ENCODE measurements at regions not wholly inside any gene's neighbourhood (a gene's known extent, or its start where the extent isn't known, plus 50 kb on each side); places are given as distances from the start of the nearest gene placed in this dataset.
"Not testable (repeated sequence)": the region's sequence is repeated elsewhere in the genome, so short reads cannot be mapped to it uniquely, and the experiment has no call there.

- Histone ChIP-seq H3K9ac (ENCODE audit: insufficient read depth, low read length) (no peak overlapping the region), H4K20me1 (ENCODE audit: control insufficient read depth, extremely low read depth, insufficient read depth, low read length) (no peaks in the 10 kb centered on the region), H3K4me3 (replicated peaks in 1 of 4; ENCODE audit: control extremely low read depth in 1 of 4, insufficient read depth in 1 of 4, low read depth in 3 of 4, low read length in 4 of 4) (no peak overlapping the region), H3K79me2 (ENCODE audit: control insufficient read depth, insufficient read depth, low read length) (no peaks in the 10 kb centered on the region), H3K4me2 (ENCODE audit: extremely low read depth, insufficient read depth, low read length) (no peak overlapping the region), H3K27ac (ENCODE audit: insufficient read depth, low read length) (no peak overlapping the region), H3K36me3 (ENCODE audit: control insufficient read depth, insufficient read depth, low read length) (no peaks in the 10 kb centered on the region), H3K9me3 (ENCODE audit: control insufficient read depth, insufficient read depth, low read depth, low read length) (no peaks in the 10 kb centered on the region), H3K27me3 (ENCODE audit: control insufficient read depth, insufficient read depth, low read length) (no peaks in the 10 kb centered on the region), H3K4me1 (ENCODE audit: control insufficient read depth, extremely low read depth, insufficient read depth, low read length) (no peaks in the 10 kb centered on the region), H2AFZ (ENCODE audit: low read length) (no peak overlapping the region)
- DNase-seq (ENCODE audit: low read depth in 2 of 2): no peak
- no peak for TF ChIP-seq EZH2 (IDR thresholded peaks at IDR 0.05; ENCODE audit: low read length, missing control alignments)
- no peak for TF ChIP-seq CTCF (conservative IDR thresholded peaks at IDR 0.05 in 1 of 2, IDR thresholded peaks at IDR 0.05 in 1 of 2; ENCODE audit: low read depth in 1 of 2, low read length in 2 of 2)
These were observed 322.4 kb upstream of the CCNG1 start for GRCh38 chr5:163115011-163115410.

- not testable (repeated sequence) for H3K27ac ChIP-seq (ENCODE audit: insufficient read depth, low read length); H3K27me3 ChIP-seq (ENCODE audit: control insufficient read depth, insufficient read depth, low read length); DNase-seq (ENCODE audit: low read depth in 2 of 2); H3K79me2 ChIP-seq (ENCODE audit: control insufficient read depth, insufficient read depth, low read length); H3K9me3 ChIP-seq (ENCODE audit: control insufficient read depth, insufficient read depth, low read depth, low read length); H2AFZ ChIP-seq (ENCODE audit: low read length); H3K36me3 ChIP-seq (ENCODE audit: control insufficient read depth, insufficient read depth, low read length); H3K4me3 ChIP-seq (replicated peaks in 1 of 4; ENCODE audit: control extremely low read depth in 1 of 4, insufficient read depth in 1 of 4, low read depth in 3 of 4, low read length in 4 of 4); H3K4me1 ChIP-seq (ENCODE audit: control insufficient read depth, extremely low read depth, insufficient read depth, low read length); H3K4me2 ChIP-seq (ENCODE audit: extremely low read depth, insufficient read depth, low read length); H3K9ac ChIP-seq (ENCODE audit: insufficient read depth, low read length); H4K20me1 ChIP-seq (ENCODE audit: control insufficient read depth, extremely low read depth, insufficient read depth, low read length)
These were observed 320.8 kb upstream of the CCNG1 start for GRCh38 chr5:163116618-163117017.

- Histone ChIP-seq H3K79me2 (ENCODE audit: control insufficient read depth, insufficient read depth, low read length) (no peaks in the 10 kb centered on the region), H3K27me3 (ENCODE audit: control insufficient read depth, insufficient read depth, low read length) (no peaks in the 10 kb centered on the region), H3K4me2 (ENCODE audit: extremely low read depth, insufficient read depth, low read length) (no peak overlapping the region), H3K4me1 (ENCODE audit: control insufficient read depth, extremely low read depth, insufficient read depth, low read length) (no peaks in the 10 kb centered on the region), H3K9me3 (ENCODE audit: control insufficient read depth, insufficient read depth, low read depth, low read length) (no peaks in the 10 kb centered on the region), H3K27ac (ENCODE audit: insufficient read depth, low read length) (no peak overlapping the region), H2AFZ (ENCODE audit: low read length) (no peak overlapping the region), H3K4me3 (replicated peaks in 1 of 4; ENCODE audit: control extremely low read depth in 1 of 4, insufficient read depth in 1 of 4, low read depth in 3 of 4, low read length in 4 of 4) (no peak overlapping the region), H3K36me3 (ENCODE audit: control insufficient read depth, insufficient read depth, low read length) (no peaks in the 10 kb centered on the region), H4K20me1 (ENCODE audit: control insufficient read depth, extremely low read depth, insufficient read depth, low read length) (no peaks in the 10 kb centered on the region), H3K9ac (ENCODE audit: insufficient read depth, low read length) (no peak overlapping the region)
- no peak for TF ChIP-seq EZH2 (IDR thresholded peaks at IDR 0.05; ENCODE audit: low read length, missing control alignments)
- TF ChIP-seq CTCF (conservative IDR thresholded peaks at IDR 0.05 in 1 of 2, IDR thresholded peaks at IDR 0.05 in 1 of 2; ENCODE audit: low read depth in 1 of 2, low read length in 2 of 2): no peak
- no peak for DNase-seq (ENCODE audit: low read depth in 2 of 2)
These were observed 303.3 kb upstream of the CCNG1 start for GRCh38 chr5:163134061-163134460.

GRCh38 chr5:163135849-163136248 is 301.5 kb upstream of the CCNG1 start:
- Histone ChIP-seq H3K36me3 (ENCODE audit: control insufficient read depth, insufficient read depth, low read length) (no peaks in the 10 kb centered on the region), H2AFZ (ENCODE audit: low read length) (no peak overlapping the region), H3K9me3 (ENCODE audit: control insufficient read depth, insufficient read depth, low read depth, low read length) (no peaks in the 10 kb centered on the region), H3K27ac (ENCODE audit: insufficient read depth, low read length) (no peak overlapping the region), H3K79me2 (ENCODE audit: control insufficient read depth, insufficient read depth, low read length) (no peaks in the 10 kb centered on the region), H3K4me3 (replicated peaks in 1 of 4; ENCODE audit: control extremely low read depth in 1 of 4, insufficient read depth in 1 of 4, low read depth in 3 of 4, low read length in 4 of 4) (no peak overlapping the region), H3K9ac (ENCODE audit: insufficient read depth, low read length) (no peak overlapping the region), H3K27me3 (ENCODE audit: control insufficient read depth, insufficient read depth, low read length) (no peaks in the 10 kb centered on the region), H3K4me1 (ENCODE audit: control insufficient read depth, extremely low read depth, insufficient read depth, low read length) (no peaks in the 10 kb centered on the region), H4K20me1 (ENCODE audit: control insufficient read depth, extremely low read depth, insufficient read depth, low read length) (no peaks in the 10 kb centered on the region), H3K4me2 (ENCODE audit: extremely low read depth, insufficient read depth, low read length) (no peak overlapping the region)
- DNase-seq (ENCODE audit: low read depth in 2 of 2): no peak
- TF ChIP-seq CTCF (conservative IDR thresholded peaks at IDR 0.05 in 1 of 2, IDR thresholded peaks at IDR 0.05 in 1 of 2; ENCODE audit: low read depth in 1 of 2, low read length in 2 of 2): no peak
- no peak for TF ChIP-seq EZH2 (IDR thresholded peaks at IDR 0.05; ENCODE audit: low read length, missing control alignments)
